Gastrocnemius medialis (tissue), 4 donors: ENCODE measurements at regions not wholly inside any gene's neighbourhood (a gene's known extent, or its start where the extent isn't known, plus 50 kb on each side); places are given as distances from the start of the nearest gene placed in this dataset.

Experiments
- CTCF ChIP-seq, 5 experiments: fragments of 450-650 bp in 3 of 5; fragments of 200-600 bp in 2 of 5; sonication (generic) in 2 of 5; IDR thresholded peaks in 4 of 5; conservative IDR thresholded peaks in 1 of 5; 1 replicate in 4 of 5; 2 replicates in 1 of 5; pipeline ENCODE4 v1.5.1; 2016 to 2019; ENCODE audit warnings: antibody characterized with exemption in 5 of 5, mild to moderate bottlenecking in 3 of 5, moderate library complexity in 3 of 5
- POLR2A ChIP-seq, 2 donors: fragments of 450-650 bp; IDR thresholded peaks; one replicate each; pipeline ENCODE4 v1.6.1; 2017; ENCODE audit warnings: antibody characterized with exemption in 2 of 2, mild to moderate bottlenecking in 2 of 2, moderate library complexity in 2 of 2

DNA sequence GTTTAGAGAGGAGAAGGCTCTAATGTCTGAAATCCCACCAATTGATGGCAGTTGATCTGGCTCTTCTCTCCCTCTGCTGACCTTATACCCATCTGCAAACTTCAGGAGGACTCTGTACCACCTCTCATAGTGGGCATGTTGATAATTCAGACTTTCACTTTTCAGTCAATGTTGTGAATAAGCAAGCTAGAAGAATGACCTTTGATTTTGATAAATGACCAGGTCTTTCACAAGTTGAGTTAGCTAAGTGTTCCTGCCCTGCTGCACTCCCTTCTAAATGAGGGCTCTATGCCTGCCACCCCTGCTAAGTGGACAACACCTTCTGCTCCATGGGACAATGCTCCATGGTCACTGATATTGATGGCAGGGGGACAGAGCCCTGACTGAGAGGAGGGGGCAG lies 74.7 kb downstream of the SPRY4 start:
- no peak for TF ChIP-seq CTCF (IDR thresholded peaks at IDR 0.05 in 4 of 5, conservative IDR thresholded peaks at IDR 0.05 in 1 of 5)
- TF ChIP-seq POLR2A (IDR thresholded peaks at IDR 0.05) = no peak
